Breast epithelium (tissue), 3 donors: ENCODE measurements at regions not wholly inside any gene's neighbourhood (a gene's known extent, or its start where the extent isn't known, plus 50 kb on each side); places are given as distances from the start of the nearest gene placed in this dataset.

ENCODE experiments used
- POLR2A ChIP-seq: fragments of 450-650 bp; IDR thresholded peaks from one replicate; pipeline ENCODE4 v1.6.1; 2016; ENCODE audit warnings: antibody characterized with exemption, mild to moderate bottlenecking, moderate library complexity
- POLR2AphosphoS5 ChIP-seq, 3 donors: sonication (generic); formaldehyde crosslinking; IDR thresholded peaks; one replicate each; pipeline ENCODE4 v1.6.1; 2017; ENCODE audit warnings: antibody characterized with exemption in 3 of 3

GRCh38 chr1:58059789-58060188 lies 486.7 kb downstream of the OMA1 start:
- TF ChIP-seq POLR2A (no peak), POLR2AphosphoS5 (IDR thresholded peaks at IDR 0.05) (no peak)
